Right renal pelvis (tissue), 4 donors: ENCODE measurements at regions not wholly inside any gene's neighbourhood (a gene's known extent, or its start where the extent isn't known, plus 50 kb on each side); places are given as distances from the start of the nearest gene placed in this dataset.

ENCODE experiments used
- DNase-seq, 4 donors: peaks; one replicate each; pipeline ENCODE4 v3.0.0-alpha.2; 2013; ENCODE audit warnings: low read depth in 4 of 4, low spot score in 3 of 4, missing footprints in 1 of 4

GRCh38 chr12:39240587-39240986 is 202.3 kb downstream of the KIF21A start:
- no peak for DNase-seq

GRCh38 chr12:39239490-39240486 is 203.1 kb downstream of the KIF21A start:
- DNase-seq, result no peak

DNA sequence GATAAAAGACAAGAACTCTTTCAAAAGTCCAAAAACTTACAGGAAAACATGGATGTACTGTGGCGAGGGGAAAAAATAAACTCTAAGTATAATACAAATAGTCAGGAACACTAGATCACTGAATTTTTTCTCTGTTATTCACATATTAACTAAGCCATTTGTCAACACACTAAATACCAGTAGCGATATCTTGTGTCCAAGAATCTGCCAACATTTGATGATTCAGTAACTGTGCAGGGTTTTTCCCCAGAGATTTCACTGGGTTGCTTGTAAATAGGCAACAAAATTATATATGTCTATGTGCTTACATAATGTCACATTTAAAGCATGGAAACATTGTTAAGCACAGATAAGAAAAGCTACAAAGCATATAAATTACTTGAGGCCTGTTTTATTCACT is 205.9 kb downstream of the KIF21A start:
- DNase-seq, result peak in 1 of 4 donors; percentile 10

- DNase-seq, result no peak
These were observed 206.7 kb downstream of the KIF21A start for GRCh38 chr12:39235990-39236767.

- no peak for DNase-seq
These were observed 212.8 kb downstream of the KIF21A start for GRCh38 chr12:39230086-39230485.

- no peak for DNase-seq
These were observed 215.7 kb downstream of the KIF21A start for GRCh38 chr12:39227218-39227617.

- no peak for DNase-seq
These were observed 217.9 kb downstream of the KIF21A start for GRCh38 chr12:39224971-39225370.

DNA sequence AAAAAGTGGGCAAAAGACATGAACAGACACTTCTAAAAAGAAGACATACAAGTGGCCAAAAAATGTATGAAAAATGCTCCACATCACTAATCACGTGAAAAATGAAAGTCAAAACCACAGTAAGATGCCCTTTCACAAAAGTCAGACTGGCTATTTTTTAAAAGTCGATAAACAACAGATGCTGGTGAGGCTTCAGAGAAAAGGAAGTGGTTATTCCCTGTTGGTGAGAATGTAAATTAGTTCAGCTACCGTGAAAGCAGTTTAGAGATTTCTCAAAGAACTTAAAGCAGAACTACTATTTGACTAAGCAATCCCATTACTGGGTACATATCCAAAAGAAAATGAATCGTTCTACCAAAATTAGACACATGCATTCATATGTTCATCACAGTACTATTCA is 237.0 kb downstream of the KIF21A start:
- no peak for DNase-seq

DNA sequence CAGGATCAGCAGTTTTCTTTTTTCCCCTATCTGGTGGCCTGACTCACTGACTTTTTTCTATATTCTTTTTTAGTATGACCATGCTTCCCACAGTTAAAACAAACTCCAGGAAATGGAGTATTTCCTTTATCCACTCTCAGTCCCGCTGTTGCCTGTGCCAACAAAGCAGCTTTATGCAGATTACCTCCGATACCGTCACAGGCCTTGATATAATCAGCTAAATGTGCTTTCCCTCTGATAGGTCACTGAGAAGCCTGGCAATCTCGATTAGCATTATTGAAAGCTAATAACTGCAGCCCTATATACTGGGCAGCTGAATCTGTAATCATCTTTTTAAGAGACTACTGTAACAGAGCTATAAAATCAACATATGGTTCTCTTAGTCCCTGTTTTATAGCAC is 243.6 kb downstream of the KIF21A start:
- no peak for DNase-seq

DNA sequence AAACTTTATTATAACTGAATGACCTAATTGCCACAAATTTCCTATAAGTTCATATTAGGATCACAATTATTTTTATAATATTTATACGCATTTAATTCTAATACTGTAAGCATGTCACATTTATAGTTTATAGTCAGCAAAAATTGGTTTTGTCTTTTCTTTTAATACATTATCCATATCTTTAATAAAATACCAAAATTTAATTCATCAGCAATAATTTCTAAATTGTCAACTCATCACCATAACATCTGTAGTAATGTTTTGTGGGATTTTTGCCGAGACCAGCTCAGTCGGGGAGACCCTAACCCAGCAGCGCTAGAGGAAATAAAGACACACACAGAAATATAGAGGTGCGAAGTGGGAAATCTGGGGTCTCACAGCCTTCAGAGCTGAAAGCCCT is 254.2 kb downstream of the KIF21A start:
- no peak for DNase-seq

GRCh38 chr12:39186744-39187143 is 256.2 kb downstream of the KIF21A start:
- no peak for DNase-seq

GRCh38 chr12:39178837-39179236 is 264.1 kb downstream of the KIF21A start:
- DNase-seq, result no peak

DNA sequence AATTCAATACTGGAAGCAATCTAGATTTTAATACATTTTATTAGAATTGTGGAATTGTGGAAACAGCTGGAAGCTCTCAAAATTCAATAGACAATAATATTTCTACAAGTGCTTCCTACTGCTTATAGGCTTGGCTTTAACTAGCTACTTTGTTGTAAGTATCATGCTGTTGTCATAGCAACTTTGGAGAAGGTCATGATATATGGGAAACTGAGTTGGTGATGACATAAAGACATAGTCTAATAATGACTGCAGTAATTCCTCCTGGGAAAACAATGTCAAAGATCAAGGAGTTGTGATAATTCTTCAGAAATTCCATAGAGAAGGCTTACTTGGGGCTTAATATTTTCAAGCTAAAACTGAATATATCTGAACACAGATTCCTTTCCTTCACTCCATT is 266.6 kb downstream of the KIF21A start:
- no peak for DNase-seq

DNA sequence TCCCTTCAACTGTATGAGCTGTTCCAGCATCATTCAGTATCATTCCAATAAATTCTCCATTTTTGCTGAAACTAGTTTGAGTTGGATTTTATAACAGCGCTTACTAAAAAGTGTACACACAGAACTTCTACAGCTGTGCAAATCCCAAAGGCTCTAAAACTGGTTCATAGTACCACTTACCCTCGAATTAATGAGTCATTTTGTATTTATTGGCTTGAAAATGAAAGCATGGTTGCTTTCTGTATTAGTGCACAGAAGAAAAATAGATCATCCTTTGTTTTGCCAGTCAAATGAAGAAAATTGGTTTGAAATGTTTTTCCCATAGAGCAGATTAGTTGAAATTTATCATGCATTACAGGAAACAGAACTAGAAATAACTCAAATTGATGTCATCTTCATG is 268.3 kb upstream of the CPNE8 start:
- no peak for DNase-seq

- DNase-seq, result no peak
These were observed 259.9 kb upstream of the CPNE8 start for GRCh38 chr12:39165338-39165737.

DNA sequence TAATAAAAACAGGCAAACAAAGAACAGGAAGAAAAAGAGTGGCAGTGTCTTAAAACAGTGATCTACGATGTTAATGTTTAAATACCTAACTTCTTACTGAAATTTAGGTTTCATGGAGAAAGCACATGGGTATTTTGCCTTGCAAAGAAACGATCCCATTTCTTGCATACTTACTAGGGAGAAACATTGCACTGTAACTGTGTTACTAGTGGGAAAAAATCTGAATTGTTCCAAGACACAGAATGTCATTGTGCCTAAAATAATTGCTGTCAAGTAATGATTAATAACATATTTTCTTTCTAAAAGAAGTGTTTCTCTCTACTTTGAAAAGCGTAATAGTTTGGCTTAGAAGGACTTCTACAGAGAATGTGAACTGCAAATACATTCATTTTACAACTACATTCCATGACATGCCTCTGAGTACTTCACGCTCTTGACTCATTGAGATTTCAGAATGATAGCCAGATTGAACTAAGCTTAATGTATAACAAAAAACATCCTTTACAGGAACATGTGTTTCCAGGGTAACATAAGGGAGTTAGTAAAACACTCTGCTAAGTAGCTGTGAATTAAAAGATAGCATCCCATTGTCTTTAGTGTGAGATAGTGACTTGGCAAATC is 256.2 kb upstream of the CPNE8 start:
- DNase-seq, result no peak

GRCh38 chr12:39157696-39158342 is 252.4 kb upstream of the CPNE8 start:
- no peak for DNase-seq

DNA sequence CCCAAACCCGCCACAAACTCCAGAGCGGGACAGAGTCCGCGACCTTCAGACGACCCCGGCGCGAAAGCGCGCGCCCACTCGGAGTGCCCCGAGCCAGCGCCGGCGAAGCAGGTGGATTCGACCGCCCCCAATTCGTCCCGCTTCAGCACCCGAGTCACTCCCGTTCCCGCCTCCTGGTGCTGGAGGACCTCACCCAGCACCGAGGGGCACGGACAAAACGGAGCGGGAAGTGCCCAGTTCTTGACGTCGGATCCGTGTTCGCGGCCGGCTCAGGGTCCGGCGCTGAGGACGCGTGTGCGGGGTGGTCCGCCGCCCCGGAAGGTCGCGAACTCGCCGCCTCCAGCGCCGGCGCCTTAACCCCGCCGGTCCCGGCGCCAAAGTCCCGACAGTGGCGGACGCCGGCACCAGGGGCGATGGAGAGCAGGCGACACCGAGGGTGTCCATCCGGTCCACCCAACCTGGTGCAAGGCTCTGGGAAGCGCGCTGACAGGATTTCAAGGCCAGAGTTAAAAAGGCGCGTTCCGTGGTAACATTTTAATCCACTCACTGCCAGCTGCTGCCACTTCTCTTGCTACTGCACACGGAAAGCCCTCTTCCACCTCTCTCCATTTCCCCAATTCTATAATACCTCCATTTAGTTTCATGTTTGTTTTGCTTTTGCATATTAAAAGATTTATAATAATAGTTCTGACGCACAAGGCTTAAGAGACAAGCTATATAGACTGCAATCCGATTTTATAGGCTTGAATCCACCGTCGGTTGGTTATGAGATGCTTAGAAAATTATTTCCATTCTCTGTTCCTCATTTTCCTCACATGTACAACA is 240.0 kb upstream of the CPNE8 start:
- peak in 3 of 4 donors; percentile 13 to 23 (median 18) for DNase-seq

DNA sequence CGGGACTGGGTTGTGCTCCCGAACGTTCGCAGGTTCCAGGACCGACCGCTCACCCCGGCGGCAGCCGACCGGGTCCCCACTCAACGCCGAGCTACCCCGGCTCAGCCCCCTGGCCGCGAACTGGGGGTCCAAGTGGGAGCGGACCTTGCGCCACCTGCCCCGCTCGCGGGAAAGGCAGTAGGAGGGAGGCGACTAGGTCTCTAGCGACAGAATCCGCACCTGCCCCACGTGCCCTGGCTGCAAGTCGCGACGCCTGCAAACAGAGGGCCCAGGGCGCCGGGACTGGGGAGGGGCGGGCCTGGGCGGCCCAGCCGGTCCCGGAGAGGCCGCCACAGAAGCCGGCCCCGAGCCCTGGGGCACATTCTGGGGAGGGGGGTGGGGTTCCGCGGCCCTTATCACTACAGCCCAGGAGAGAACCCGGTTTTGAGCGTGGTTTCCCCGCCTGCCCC is 239.2 kb upstream of the CPNE8 start:
- DNase-seq, result no peak

DNA sequence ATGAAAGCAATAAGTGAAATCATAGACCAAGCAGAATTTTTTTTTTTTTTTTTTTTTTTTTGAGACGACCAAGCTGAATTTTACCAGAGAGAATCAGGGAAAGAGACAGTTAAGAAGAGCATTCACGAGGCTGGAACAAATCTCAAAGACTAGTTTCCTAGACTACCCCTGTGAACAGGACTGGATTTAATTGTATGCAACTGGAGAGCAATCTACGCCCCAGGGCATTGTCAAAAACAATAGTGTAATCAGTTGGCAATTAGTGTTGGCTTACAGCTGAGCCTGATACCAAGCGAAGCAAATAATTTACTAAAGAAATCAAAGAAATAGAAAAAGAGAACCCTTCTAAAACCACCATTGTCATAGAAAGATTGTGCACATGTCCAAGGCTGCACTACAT is 232.9 kb upstream of the CPNE8 start:
- no peak for DNase-seq
